ENCODE measurements at regions not wholly inside any gene's neighbourhood (a gene's known extent, or its start where the extent isn't known, plus 50 kb on each side); places are given as distances from the start of the nearest gene placed in this dataset.

GRCh38 chr13:84097148-84097547, 214.9 kb upstream of the SLITRK1 start:
- TF ChIP-seq CTCF (IDR thresholded peaks at IDR 0.05 in 4 of 5, conservative IDR thresholded peaks at IDR 0.05 in 1 of 5), result no peak
- no peak for TF ChIP-seq POLR2A (IDR thresholded peaks at IDR 0.05)
